SK-N-SH (cell line): ENCODE measurements at regions not wholly inside any gene's neighbourhood (a gene's known extent, or its start where the extent isn't known, plus 50 kb on each side); places are given as distances from the start of the nearest gene placed in this dataset.

Experiments
- CTCF ChIA-PET: fragments of 300-600, 350-600 bp; formaldehyde crosslinking; extraction: SDS; loops from one replicate; lab custom pipeline; 2021; lab: Yijun Ruan, JAX
- POLR2A ChIA-PET: fragments of 350-600 bp; sonication (Branson Sonifier 250); formaldehyde crosslinking; extraction: SDS; loops from one replicate; lab custom pipeline; 2020; ENCODE audit warnings: antibody characterized with exemption, inconsistent platforms; lab: Yijun Ruan, JAX
- DNase-seq: peaks from one replicate; pipeline ENCODE4 v3.0.0; 2012
- H2AFZ ChIP-seq: fragments of 200-600 bp; sonication (generic); 2 replicates; pipeline ENCODE4 v1.8.1; 2016; ENCODE audit warnings: antibody characterized with exemption, mild to moderate bottlenecking, low read depth
- H3F3A ChIP-seq: fragments of 200-600 bp; sonication (generic); replicated peaks from 2 replicates; pipeline ENCODE3; 2016; ENCODE audit warnings: antibody characterized with exemption, mild to moderate bottlenecking; ENCODE audit not compliant: insufficient read depth
- H3K27ac ChIP-seq, 2 experiments: fragments of 200-500 bp in 1 of 2; fragments of 200-600 bp in 1 of 2; sonication (Bioruptor generic) in 1 of 2; sonication (generic), shearing (Covaris generic) in 1 of 2; 2 replicates each; pipeline versions ENCODE4 v1.5.1 to v1.6.1; 2014 to 2016; ENCODE audit warnings: low read depth in 2 of 2, inconsistent platforms in 1 of 2, low read length in 1 of 2, mild to moderate bottlenecking in 1 of 2, mixed read lengths in 1 of 2
- H3K27me3 ChIP-seq: fragments of 200-600 bp; sonication (generic), shearing (Covaris generic); 2 replicates; pipeline ENCODE4 v1.6.1; 2016; ENCODE audit warnings: mixed run types; ENCODE audit not compliant: insufficient read depth
- H3K36me3 ChIP-seq, 2 experiments: fragments of 200-500 bp in 1 of 2; fragments of 200-600 bp in 1 of 2; sonication (Bioruptor generic) in 1 of 2; sonication (generic) in 1 of 2; replicated peaks in 1 of 2; 2 replicates each; pipeline versions ENCODE3 to v1.5.1; 2014 to 2016; ENCODE audit warnings: low read length in 1 of 2, mild to moderate bottlenecking in 1 of 2; ENCODE audit not compliant: insufficient read depth in 2 of 2, control insufficient read depth in 1 of 2
- H3K4me1 ChIP-seq, 2 experiments: fragments of 200-500 bp in 1 of 2; fragments of 200-600 bp in 1 of 2; sonication (Bioruptor generic) in 1 of 2; sonication (generic), shearing (Covaris generic) in 1 of 2; 2 replicates each; pipeline versions ENCODE4 v1.5.1 to v1.6.1; 2014 to 2016; ENCODE audit warnings: low read depth in 1 of 2, low read length in 1 of 2, mixed run types in 1 of 2; ENCODE audit not compliant: insufficient read depth in 2 of 2, control insufficient read depth in 1 of 2
- H3K4me2 ChIP-seq: fragments of 200-600 bp; sonication (generic), shearing (Covaris generic); 2 replicates; pipeline ENCODE4 v1.6.1; 2017; ENCODE audit warnings: mixed run types
- H3K4me3 ChIP-seq, 2 experiments: fragments of 200-500 bp in 1 of 2; fragments of 200-600 bp in 1 of 2; sonication (Bioruptor generic) in 1 of 2; sonication (generic), shearing (Covaris generic) in 1 of 2; 2 replicates each; pipeline versions ENCODE4 v1.5.1 to v1.8.1; 2014 to 2016; ENCODE audit warnings: low read depth in 2 of 2, inconsistent platforms in 1 of 2, low read length in 1 of 2, mild to moderate bottlenecking in 1 of 2, mixed read lengths in 1 of 2, moderate library complexity in 1 of 2
- H3K79me2 ChIP-seq: fragments of 200-600 bp; sonication (generic); 2 replicates; pipeline ENCODE4 v1.8.1; 2017; ENCODE audit warnings: mild to moderate bottlenecking; ENCODE audit not compliant: insufficient read depth
- H3K9ac ChIP-seq: fragments of 200-600 bp; sonication (generic); 2 replicates; pipeline ENCODE4 v1.6.1; 2017; ENCODE audit warnings: mixed run types
- H3K9me2 ChIP-seq: fragments of 200-600 bp; sonication (generic); 2 replicates; pipeline ENCODE4 v1.6.1; 2017; ENCODE audit warnings: mixed run types
- H3K9me3 ChIP-seq: fragments of 200-600 bp; sonication (generic); 2 replicates; pipeline ENCODE4 v1.6.1; 2017; ENCODE audit warnings: mixed run types, mild to moderate bottlenecking, moderate library complexity
- H4K20me1 ChIP-seq: fragments of 200-600 bp; sonication (generic); 2 replicates; pipeline ENCODE4 v1.6.1; 2017; ENCODE audit warnings: mild to moderate bottlenecking, mixed run types; ENCODE audit not compliant: insufficient read depth
- CHD2 ChIP-seq: fragments of 150-350 bp; IDR thresholded peaks from 2 replicates; pipeline ENCODE4 v1.6.1; 2018; ENCODE audit warnings: low read length; ENCODE audit not compliant: partially characterized antibody
- CTCF ChIP-seq: fragments of 200-600 bp; sonication (generic); IDR thresholded peaks from 2 replicates; pipeline ENCODE4 v1.6.1; 2017; ENCODE audit warnings: antibody characterized with exemption, mild to moderate bottlenecking, moderate library complexity
- GABPA ChIP-seq: IDR thresholded peaks from 2 replicates; pipeline ENCODE4 v1.4.0; 2012; ENCODE audit warnings: low read depth, mild to moderate bottlenecking
- IRF3 ChIP-seq: fragments of 150-350 bp; IDR thresholded peaks from 2 replicates; pipeline ENCODE4 v1.6.1; 2016; ENCODE audit warnings: mild to moderate bottlenecking, low read depth, low read length
- JUND ChIP-seq: IDR thresholded peaks from 2 replicates; pipeline ENCODE4 v1.4.0; 2012
- PBX3 ChIP-seq: IDR thresholded peaks from 2 replicates; pipeline ENCODE4; 2012
- SMC3 ChIP-seq: IDR thresholded peaks from 2 replicates; pipeline ENCODE4 v1.6.1; 2012; ENCODE audit warnings: low read depth, low read length, improper control_type of control experiment
- TCF12 ChIP-seq: IDR thresholded peaks from 2 replicates; pipeline ENCODE4 v1.4.0; 2012
- TEAD4 ChIP-seq: IDR thresholded peaks from 2 replicates; pipeline ENCODE4 v1.4.0; 2012; ENCODE audit warnings: mild to moderate bottlenecking, borderline replicate concordance; ENCODE audit not compliant: insufficient read depth
- USF2 ChIP-seq: fragments of 150-350 bp; IDR thresholded peaks from 2 replicates; pipeline ENCODE4 v1.6.1; 2017; ENCODE audit warnings: antibody characterized with exemption, low read length, low read depth, borderline replicate concordance
- WGBS: methylation state at CpG from one replicate; pipeline ENCODE4 v1.1.6; 2017; ENCODE audit warnings: low lambda C conversion rate; 5-methylcytosine and 5-hydroxymethylcytosine counted together

GRCh38 chr1:199083680-199084079 is 444.8 kb downstream of the PTPRC start (continued):
- TF ChIP-seq IRF3 (no peak), CTCF (no peak), TEAD4 (peak; percentile 69), CHD2 (no peak), PBX3 (peak; percentile 85)

- ChIA-PET POLR2A (no interaction called here), CTCF (interaction anchor here (1.2 to 1.8 kb wide), 3 partner anchors 9 to 29 kb away, joined by 3 to 8 read pairs (median 4); no protein-coding TSS in a partner anchor)
- no peak overlapping the region for H3K9ac ChIP-seq
- H3K4me2 ChIP-seq, result no peak overlapping the region
- H3K9me2 ChIP-seq, result no peaks in the 10 kb centered on the region
- H3K4me3 ChIP-seq, result no peak overlapping the region
- DNase-seq, result no peak
- no peak for TF ChIP-seq TCF12
- no peak for TF ChIP-seq GABPA
- TF ChIP-seq IRF3, result no peak
- TF ChIP-seq USF2, result no peak
- TF ChIP-seq SMC3, result no peak
- no peak for TF ChIP-seq CHD2
- no peak for TF ChIP-seq JUND
- no peaks in the 10 kb centered on the region for H4K20me1 ChIP-seq
- no peaks in the 10 kb centered on the region for H3F3A ChIP-seq
- H3K4me1 ChIP-seq, result peaks cover 10 to 11% of the 10 kb centered on the region in 2 experiments; a peak in 3 of 4 replicates
- no peaks in the 10 kb centered on the region for H3K36me3 ChIP-seq
- peak overlapping the region; percentile 43 to 54; a peak in 2 of 4 replicates for H3K27ac ChIP-seq
- H3K27me3 ChIP-seq, result no peaks in the 10 kb centered on the region
- no peaks in the 10 kb centered on the region for H3K9me3 ChIP-seq
- 80% methylated on average over 1 of the region's 1 CpG for WGBS
- H3K79me2 ChIP-seq, result no peaks in the 10 kb centered on the region
- H2AFZ ChIP-seq, result 0 out of 2 replicates have a peak overlapping the region, but pooled peaks have one; percentile 45
These were observed 445.5 kb downstream of the PTPRC start for GRCh38 chr1:199084293-199084692.
